GM21576 (cell line): ENCODE measurements at regions not wholly inside any gene's neighbourhood (a gene's known extent, or its start where the extent isn't known, plus 50 kb on each side); places are given as distances from the start of the nearest gene placed in this dataset.
"Not testable (repeated sequence)": the region's sequence is repeated elsewhere in the genome, so short reads cannot be mapped to it uniquely, and the experiment has no call there.

Experiments
- ATAC-seq: cut with Tn5 transposase; IDR thresholded peaks from one replicate; pipeline ENCODE4 v1.9.1; 2021; ENCODE audit warnings: mild to moderate bottlenecking, moderate library complexity; ENCODE audit not compliant: unreplicated experiment

DNA sequence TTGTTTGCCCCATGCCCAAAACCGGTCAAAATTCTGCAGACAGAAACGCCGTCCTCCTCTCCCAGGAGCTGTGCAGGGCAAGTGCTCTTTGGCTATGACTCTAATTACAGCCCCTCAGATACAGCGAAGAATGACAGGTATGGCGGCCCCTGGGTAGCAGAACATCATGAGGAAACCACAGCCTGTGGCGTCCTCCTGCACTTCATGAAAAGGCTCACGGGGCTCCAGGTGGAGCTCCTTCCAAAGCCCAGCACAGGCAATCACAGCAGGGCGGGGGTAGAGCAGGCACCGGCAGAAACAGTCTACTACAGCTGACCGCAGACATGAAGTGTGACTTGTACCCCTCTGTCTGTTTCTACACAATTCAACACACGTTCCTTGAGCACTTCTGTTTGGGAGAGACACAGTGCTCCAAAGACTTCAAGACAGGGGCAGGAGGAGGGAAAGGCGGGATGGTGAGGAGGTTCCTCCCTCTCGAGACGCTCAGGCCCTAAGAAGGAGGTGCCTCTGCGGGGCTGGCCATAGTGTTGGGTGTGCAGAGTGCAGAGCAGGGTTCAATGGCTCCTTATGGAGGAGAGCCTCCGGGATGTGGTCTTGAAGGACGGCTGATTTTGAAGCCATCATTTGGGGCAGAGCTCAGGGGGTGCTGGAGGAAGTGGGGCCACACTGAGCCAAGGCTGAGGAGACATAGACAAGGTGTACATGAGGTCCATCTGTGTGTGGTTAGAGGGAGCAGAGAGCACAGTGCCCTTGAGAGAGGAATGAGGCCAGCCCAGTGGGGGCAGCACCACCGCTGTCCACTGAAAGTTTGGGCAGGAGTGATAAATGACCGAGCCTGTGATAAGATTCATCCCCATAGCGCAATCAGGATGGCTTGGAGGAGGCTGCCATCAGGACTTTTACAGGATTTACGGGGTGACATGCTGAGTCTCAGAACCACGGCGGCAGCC lies 468.3 kb downstream of the EIPR1 start:
- no peak for ATAC-seq

DNA sequence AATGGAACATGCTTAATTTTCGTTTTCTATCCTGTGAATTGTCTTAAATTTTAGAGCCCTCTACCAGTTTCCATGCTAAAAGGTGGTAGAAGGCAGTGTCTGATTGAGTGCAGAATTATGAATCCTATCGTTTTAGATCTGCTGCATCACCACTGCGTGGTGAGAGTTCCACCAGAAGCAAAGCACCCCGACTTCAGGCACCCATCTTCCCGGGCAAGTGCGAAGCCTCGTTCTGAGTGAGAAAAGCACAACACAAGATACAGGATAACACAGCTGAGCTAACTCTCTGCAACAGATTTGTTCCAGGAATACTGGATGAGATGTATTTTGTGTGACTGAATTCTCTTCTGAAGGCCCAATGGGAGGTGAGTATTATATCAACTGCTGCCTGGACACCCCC lies 471.5 kb downstream of the EIPR1 start:
- no peak for ATAC-seq

DNA sequence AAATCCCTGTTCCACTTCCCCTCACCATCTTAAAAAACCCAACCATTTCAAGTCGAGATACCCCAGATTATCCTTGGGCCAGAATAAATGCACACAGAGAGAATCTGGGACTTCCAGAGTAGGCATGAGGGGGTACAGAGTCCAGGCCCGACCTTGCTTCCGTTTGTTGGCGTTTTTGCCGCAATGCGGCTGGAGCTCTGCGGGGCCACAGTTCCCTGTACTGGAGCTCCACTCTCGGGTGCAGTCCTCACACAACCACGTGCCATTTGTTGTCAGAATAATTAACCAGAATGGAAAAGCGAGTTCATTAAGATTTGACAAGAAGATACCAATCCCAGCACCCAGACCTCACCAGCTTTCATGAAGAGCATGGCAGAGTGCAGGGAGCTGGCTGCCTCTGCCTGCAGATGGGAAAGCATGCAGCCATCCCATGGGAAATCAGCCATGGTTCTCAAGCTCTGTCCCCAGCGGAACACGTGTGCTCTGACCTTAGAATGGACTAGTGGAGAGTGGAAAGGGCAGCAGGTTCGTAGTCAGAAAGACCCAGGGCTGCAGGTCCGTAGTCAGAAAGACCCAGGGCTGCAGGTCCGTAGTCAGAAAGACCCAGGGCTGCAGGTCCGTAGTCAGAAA lies 472.8 kb downstream of the EIPR1 start:
- ATAC-seq, result no peak

DNA sequence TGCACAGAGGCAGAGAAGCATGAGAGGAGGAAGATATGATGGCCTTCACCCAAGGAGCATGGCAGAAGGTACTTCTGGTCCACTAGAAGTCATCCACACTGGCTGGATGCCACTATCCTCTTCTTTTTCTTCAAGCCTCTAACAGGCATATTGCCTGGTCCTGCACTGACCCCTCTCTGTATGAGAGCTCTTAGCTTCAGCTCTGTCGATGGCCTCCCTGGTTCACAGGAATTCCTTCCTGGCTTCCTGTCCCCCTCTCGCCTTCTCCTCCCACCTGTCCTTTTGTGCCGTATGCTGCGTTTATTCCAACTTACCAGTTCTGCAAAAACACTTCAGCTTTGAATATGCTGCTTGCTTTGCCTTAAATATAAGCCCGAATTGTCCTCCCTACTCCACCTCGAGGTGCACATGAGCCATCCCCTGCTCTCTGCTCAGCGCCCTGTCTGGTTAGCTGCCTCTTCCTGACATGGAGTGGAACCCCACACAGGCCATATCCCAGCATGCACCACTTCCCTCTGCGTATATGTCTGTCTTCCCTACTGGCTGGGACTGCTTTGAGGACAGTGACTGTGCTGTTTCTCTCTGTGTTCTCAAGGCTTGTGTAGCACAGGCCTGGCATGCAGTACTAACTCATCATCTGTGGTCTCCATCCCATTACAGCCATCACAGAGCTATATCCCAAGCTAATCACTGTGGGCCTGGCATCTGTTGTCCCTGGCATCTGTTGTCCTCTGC lies 474.9 kb downstream of the EIPR1 start:
- no peak for ATAC-seq

DNA sequence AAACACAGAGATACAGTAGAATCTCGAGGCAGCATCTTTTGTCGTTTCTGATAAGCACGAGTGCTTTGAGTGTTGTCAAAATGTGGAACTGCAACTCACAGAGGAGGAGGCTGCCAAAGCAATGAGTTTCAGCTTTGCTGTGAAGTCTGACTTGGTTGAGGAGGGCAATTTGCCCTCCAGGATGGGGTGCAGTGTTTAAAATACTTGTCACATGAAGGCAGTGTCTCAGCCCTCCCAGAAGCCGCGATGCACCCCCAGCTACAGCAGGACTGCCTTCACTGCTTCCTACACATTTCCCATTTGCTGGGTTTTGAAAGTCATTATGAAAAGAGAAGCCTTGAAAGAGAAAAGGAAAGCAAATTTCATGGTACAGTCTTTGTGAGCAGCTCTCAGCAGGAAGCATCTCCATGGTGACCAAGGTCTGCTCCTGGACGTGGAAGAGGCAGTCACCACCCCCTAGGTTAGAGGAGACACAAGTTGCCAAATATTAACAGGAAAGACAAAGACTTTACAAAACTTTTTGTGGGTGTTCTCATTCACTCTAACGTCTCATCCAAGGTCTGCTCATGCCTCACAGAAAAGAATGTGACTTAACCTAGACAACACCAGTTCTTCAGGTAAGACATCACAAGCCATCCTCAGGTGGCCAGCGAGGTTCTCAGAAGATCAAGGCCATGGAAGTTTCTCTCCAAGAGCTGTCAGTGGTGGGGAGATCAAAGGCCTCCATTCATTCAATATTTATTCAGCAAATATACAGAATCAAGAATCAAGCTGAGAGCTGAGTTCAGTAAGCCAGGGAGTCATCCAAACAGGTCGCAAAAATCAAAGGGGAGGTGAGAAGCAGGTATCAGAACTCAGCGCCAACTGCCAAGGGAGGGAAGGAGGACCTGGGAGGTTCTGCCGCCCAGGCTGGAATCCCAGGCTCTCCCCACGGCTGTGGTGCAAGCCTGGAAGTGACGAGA lies 476.0 kb downstream of the EIPR1 start:
- ATAC-seq, result peak; percentile 91

DNA sequence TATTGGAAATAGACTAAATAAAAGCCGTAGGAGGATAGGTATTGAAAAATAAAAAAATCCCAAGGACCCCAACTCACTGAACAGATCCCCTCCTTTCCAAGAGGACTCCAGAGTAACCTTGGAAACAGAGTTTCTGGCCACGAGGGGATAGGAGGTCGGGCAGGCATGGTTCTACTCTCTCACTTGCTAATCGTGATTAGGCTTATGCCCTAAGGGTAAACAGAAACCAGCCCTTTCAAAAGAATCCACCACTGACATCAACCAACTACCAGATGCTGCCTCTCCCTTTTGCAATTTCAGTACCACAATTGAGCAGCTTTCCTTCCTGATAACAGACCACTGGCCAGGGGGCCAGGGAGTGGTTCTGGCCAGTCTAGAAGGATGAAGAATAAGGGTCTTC lies 477.8 kb downstream of the EIPR1 start:
- ATAC-seq, result no peak

DNA sequence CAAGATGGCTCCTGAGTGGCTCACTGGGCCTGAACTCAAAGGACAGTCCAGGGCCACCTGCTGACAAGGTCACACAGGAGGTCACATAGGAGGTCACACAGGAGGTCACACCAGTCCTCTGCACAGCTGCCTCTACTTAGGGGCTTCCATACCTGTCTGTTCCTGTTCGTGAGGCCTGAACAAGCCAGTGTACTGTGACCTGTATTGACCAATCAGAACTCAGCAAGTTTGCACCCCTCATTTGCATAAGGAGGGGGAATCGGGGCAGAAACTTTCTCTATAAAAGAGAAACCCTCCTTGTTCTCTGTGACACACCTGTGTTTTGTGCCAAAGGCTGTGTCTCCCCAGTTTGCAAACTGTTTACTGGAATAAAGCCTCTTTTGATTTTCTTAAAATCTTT lies 478.9 kb downstream of the EIPR1 start:
- ATAC-seq, result no peak

DNA sequence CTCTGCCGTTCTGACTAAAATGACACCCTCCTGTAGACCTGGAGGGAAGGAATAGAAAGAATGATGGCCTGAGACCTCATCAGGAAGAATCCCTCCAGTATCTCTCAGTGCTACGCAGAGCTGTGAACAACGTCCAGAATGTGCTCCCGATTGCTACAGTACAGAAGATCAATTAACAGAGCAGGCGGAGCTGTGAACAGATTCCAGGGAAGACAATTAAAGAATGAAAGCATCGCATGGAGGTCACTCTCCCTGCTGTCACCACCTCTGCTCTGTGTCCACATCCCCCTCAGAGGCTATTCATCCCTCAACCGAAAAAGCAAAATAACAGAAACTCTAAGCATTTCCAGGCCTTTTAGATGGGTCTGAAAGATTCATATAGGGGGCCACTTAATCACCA lies 481.0 kb downstream of the EIPR1 start:
- no peak for ATAC-seq

DNA sequence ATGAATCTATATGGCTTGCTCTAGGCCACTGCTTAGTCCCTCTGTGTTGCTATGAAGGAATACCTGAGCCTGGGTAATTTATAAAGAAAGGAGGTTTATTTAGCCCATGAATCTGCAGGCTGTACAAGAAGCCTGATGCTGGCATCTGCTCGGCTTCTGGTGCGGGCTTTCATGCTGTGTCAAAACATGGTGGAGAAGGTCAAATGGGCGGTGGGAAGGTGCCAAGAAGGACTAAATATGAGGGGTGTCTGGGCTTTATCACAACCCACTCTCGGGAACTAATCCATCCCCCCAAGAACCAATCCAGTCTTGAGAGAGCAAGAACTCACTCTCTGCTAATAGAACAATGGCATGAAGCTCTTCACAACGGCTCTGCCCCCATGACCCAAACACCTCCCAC lies 481.6 kb downstream of the EIPR1 start:
- no peak for ATAC-seq

DNA sequence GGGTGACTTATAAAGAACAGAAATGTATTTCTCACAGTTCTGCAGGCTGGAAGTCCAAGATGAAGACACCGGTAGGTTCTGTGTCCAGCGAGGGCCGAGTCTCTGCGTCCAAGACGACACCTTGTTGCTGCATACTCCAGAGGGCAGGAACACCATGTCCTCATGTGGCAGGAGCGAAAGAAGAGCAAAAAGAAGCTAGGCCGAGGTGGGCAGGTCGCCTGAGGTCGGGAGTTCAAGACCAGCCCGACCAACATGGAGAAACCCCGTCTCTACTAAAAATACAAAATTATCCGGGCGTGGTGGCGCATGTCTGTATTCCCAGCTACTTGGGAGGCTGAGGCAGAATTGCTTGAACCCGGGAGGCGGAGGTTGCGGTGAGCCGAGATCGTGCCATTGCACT lies 483.6 kb downstream of the EIPR1 start:
- ATAC-seq, result not testable (repeated sequence)

DNA sequence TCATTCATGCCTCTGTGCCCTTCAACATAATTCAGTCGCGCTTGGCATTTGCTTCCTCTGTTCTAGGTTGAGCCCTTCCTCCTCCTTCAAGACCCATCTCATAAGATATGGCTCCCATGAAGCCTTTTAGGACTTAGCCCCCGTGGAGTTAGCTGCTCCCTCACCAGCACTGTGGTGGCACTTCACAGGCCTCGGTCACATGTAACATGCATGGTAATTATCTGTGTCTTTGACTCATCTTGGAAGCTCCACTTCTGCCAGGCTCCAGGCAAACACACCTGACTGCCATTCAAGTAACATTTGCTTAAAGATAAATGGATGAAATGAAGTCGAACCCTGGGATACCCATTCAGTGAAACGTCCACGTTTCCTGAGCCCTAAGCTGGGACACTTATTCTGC lies 484.7 kb downstream of the EIPR1 start:
- no peak for ATAC-seq

DNA sequence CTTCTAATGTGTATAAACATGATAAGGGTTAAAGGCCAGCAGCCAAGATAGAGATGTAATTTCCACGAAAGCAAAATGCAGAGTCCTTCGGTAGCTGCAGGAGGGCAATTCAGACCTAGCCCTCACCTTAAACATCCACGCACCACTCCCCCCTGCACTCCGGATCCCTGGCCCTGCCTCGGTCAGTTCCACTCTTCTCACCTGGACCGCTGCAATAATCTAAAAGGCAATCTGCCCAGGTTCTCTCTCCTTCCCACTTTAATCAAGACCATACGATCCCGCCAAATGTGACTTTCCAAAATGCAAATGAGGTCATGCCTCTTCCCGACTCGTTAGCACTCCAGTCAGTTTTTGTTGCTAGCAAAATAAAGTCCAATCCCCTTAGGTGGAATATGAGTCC lies 485.2 kb downstream of the EIPR1 start:
- ATAC-seq, result no peak

DNA sequence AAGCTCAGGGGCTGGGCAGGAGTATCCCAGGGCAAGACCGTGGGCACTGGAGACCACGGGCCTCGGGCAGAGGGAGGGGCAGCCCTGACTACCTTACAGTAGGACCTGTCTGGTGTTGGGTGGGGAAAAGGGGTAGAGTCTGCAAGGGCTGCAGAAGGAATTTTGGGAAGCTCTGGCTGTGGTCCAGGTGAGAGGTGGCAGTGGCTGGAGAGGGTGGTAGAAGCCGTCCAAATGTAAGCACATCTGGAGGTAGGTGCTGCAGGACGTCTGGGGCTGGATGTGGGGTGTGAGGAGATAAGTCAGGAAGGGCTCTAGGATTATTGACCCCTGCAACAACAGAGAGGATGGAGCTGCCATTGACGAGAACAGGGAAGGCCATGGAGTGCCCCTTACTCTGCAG lies 486.7 kb downstream of the EIPR1 start:
- ATAC-seq, result no peak

DNA sequence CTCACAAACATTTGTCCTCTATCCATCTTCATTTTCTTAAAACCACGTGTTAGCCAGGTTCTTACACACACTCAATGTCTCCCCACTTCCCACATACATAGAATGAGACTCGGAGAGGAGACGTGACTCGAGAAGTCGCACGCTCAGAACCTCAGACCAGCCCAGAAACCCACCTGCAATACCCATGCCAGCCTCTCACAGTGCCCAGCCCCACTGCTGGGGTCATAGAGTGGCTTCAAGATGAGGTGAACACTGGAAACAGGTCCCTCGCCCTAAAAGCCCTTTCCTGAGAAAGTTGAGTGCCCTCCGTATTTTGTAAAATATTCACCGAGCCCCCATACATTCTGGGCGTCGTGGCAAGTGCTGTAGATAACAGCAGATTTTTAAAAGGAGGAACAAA lies 487.4 kb downstream of the EIPR1 start:
- ATAC-seq, result no peak

DNA sequence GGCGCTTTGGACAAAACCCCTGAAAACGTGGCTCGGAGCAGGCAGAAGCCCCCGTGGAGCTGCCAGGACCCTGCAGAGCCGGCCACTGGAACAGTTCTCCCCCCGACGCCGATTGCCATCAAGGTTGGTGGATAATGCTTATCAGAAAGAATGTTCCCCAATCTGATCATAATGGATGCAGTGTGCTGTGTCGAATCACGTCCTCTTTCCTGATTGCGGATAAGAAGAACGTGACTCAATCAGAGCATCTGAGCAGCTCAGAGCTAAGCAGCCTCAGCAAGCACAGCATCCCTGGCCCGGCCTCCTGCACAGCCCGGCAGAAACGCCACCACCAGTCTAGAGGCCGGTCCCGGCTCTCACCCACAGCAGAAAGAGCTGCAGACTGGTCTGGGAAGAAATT lies 488.0 kb downstream of the EIPR1 start:
- no peak for ATAC-seq

DNA sequence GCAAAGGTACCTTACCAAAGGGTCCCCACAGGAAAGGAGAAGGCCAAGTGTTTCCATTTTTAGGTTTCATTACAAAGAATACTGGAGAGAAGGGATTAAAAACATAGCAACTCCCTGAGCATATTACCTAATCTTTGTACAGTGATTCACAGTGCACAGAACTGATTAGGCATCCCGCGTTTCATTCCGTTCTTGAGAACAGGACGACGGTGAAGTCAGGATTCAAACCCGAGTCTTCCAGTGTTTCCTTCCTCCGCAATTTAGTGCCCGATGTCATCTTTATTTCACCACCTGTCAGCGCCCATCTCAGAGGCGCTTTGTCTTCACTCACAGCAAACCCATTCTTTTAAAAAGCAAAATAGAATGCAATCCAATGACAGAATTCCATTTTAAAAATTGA lies 488.5 kb downstream of the EIPR1 start:
- ATAC-seq, result no peak

DNA sequence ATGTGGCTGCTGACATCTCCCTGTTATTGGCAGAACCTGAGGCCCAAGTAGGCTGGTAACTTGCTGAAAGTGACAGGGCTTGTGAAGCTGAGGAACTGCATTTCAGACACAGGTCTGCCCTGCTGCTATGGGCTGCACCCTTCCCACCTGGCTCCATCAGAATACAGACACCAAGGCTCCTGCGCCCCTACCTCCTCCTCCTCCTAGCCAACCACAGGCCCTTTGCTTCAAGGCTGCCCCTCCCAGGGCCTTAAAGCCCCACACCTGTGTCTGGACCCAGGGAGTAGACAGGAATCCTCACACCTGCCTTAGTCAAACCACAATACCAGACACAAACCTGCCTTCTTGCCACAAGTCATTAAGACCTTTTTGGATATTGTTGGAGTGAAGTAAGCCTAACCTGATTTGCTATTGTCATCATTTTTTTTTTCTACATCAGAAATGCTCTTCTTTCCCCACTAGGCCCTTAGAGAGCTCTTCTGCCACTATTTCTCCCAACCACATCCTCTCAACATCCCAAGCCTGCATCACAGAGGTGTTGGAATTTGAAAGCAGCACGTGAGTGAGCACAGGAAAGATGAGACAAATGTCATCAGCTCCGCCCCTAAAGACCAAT lies 489.7 kb downstream of the EIPR1 start:
- ATAC-seq, result no peak

DNA sequence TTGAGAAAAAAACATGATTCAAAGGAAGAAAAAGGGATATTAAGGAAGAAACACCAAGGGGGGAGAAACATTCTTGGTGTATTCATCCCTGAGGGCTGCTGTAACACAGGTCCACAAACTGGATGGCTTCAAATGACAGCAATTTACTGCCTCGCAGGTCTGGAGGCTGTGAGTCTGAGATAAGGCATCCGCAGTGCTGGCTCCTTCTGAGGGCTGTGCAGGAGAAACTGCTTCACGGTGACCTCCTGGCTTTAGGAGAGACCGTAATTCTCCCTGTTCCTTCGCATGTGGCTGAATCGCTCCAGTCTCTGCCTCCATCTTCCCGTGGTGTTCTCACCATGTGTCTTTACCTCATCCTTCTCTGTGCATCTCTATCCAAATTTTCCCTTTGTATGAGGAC lies 490.7 kb downstream of the EIPR1 start:
- ATAC-seq, result no peak

DNA sequence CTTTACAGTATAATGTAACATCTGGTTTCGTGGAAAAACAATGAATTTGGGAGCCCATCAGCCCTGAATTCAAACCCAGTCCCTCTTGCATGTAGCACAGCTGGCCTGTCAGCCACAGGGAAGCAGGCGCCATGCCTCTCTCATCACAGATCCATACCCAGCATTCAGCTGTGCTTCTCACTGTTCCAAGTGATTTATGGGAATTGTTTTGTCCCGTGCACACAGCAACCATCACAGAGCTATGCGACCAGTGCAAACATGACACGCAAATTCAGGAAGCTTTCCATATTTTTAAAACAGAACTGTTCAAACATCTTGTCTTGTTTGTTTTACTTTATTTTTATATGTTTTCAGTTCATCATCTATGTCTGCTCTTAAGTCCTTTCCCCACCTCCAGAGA lies 496.1 kb downstream of the EIPR1 start:
- no peak for ATAC-seq

DNA sequence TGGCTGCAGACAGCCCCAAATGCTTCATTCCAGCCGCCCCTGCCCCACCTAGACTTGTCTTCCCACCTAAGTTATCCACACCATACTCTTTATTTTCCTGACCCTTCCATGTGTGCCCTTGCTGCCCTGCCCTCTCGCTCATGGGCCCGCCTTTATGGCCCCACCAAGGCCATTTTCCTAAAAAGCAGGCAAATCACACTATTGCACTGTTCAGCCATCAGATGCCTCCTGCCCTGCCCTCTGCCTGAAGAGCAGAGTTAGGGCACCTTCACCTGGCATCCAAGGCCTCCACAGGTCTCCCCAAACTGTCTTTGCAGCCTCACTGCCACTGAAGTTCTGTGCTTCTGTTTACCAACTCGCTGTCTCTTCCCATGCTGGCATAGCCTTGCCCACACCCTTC lies 496.7 kb downstream of the EIPR1 start:
- no peak for ATAC-seq
